GM12878 (cell line): ENCODE measurements at regions not wholly inside any gene's neighbourhood (a gene's known extent, or its start where the extent isn't known, plus 50 kb on each side); places are given as distances from the start of the nearest gene placed in this dataset.

Experiments
- ATAC-seq: fragments of 200-7000 bp; cut with Tn5 transposase; 3 replicates; pipeline ENCODE4 v1.9.1; 2020; ENCODE audit warnings: mild to moderate bottlenecking, moderate library complexity
- BruUV-seq: library from RNA; stranded (reverse); fragments of 400-500 nt; replicated peaks from 2 replicates; lab custom pipeline; 2021; lab: Mats Ljungman, UMichigan
- CTCF ChIA-PET: fragments of 300-600 bp; sonication (Branson Sonifier 250); formaldehyde crosslinking; extraction: SDS; loops from one replicate; lab custom pipeline; 2021; ENCODE audit warnings: inconsistent platforms; lab: Yijun Ruan, JAX
- POLR2A ChIA-PET: fragments of 350-600 bp; formaldehyde crosslinking; extraction: SDS; loops from one replicate; lab custom pipeline; 2021; ENCODE audit warnings: inconsistent platforms; lab: Charles Lee
- RAD21 ChIA-PET: fragments of 300-600 bp; sonication (Branson Sonifier 250); formaldehyde crosslinking; loops from one replicate; lab custom pipeline; 2023; ENCODE audit warnings: antibody characterized with exemption; ENCODE audit not compliant: unreplicated experiment; lab: Charles Lee
- SMC1A ChIA-PET: fragments of 300-600 bp; sonication (Branson Sonifier 250); formaldehyde crosslinking; loops from one replicate; lab custom pipeline; 2023; ENCODE audit not compliant: unreplicated experiment, uncharacterized antibody; lab: Charles Lee
- DNase-seq: peaks from one replicate; pipeline ENCODE4 v3.0.0-alpha.2; 2011; ENCODE audit warnings: low read depth, low spot score
- FAIRE-seq: peaks from 3 replicates; lab custom pipeline; 2011; peaks lifted over from hg19 to GRCh38; lab: Jason Lieb, UNC
- H2AFZ ChIP-seq: 2 replicates; pipeline ENCODE4 v1.6.0; 2011; ENCODE audit warnings: low read depth, low read length, control low read depth; ENCODE audit not compliant: control insufficient read depth
- H3K27ac ChIP-seq: 2 replicates; pipeline ENCODE4 v1.5.1; 2011; ENCODE audit warnings: control low read depth; ENCODE audit not compliant: control insufficient read depth, insufficient read depth
- H3K27me3 ChIP-seq, 2 experiments: replicated peaks in 1 of 2; 2 replicates each; pipeline versions ENCODE4 v1.6.0 to v1.6.1; 2011; ENCODE audit warnings: low read length in 1 of 2; ENCODE audit not compliant: control insufficient read depth in 2 of 2, insufficient read depth in 2 of 2
- H3K36me3 ChIP-seq, 2 experiments: 2 replicates each; pipeline ENCODE4 v1.5.1; 2011; ENCODE audit warnings: low read length in 1 of 2; ENCODE audit not compliant: control insufficient read depth in 2 of 2, insufficient read depth in 2 of 2
- H3K4me1 ChIP-seq: 2 replicates; pipeline ENCODE4 v1.6.1; 2011; ENCODE audit warnings: mild to moderate bottlenecking, low read length, moderate library complexity, mixed read lengths; ENCODE audit not compliant: control insufficient read depth, insufficient read depth
- H3K4me2 ChIP-seq: 2 replicates; pipeline ENCODE4 v1.6.0; 2011; ENCODE audit warnings: control low read depth; ENCODE audit not compliant: control insufficient read depth, insufficient read depth
- H3K4me3 ChIP-seq: fragments of 200-600 bp; sonication (generic); 2 replicates; pipeline ENCODE4 v1.5.1; 2016
- H3K79me2 ChIP-seq: 2 replicates; pipeline ENCODE4 v1.6.0; 2011; ENCODE audit warnings: low read length; ENCODE audit not compliant: control insufficient read depth, insufficient read depth
- H3K9ac ChIP-seq: 2 replicates; pipeline ENCODE4 v1.8.0; 2011; ENCODE audit warnings: low read length, control low read depth, mixed read lengths; ENCODE audit not compliant: control insufficient read depth, insufficient read depth
- H3K9me3 ChIP-seq: replicated peaks from 3 replicates; pipeline ENCODE4 v1.5.1; 2011; ENCODE audit warnings: mild to moderate bottlenecking, low read length; ENCODE audit not compliant: control insufficient read depth, insufficient read depth
- H4K20me1 ChIP-seq: 2 replicates; pipeline ENCODE4 v1.6.0; 2011; ENCODE audit not compliant: control insufficient read depth, insufficient read depth
- BHLHE40 ChIP-seq, 2 experiments: fragments of 450-650 bp in 1 of 2; IDR thresholded peaks; 2 replicates each; pipeline ENCODE4 v1.6.1; 2011 to 2017; ENCODE audit warnings: low read depth in 2 of 2, borderline replicate concordance in 1 of 2, improper control_type of control experiment in 1 of 2, low read length in 1 of 2, mild to moderate bottlenecking in 1 of 2
- CBX3 ChIP-seq: fragments of 200-600 bp; sonication (generic); IDR thresholded peaks from 2 replicates; pipeline ENCODE4 v1.6.1; 2016; ENCODE audit warnings: low read depth, borderline replicate concordance
- ETV6 ChIP-seq, 2 experiments: fragments of 450-650 bp in 1 of 2; IDR thresholded peaks in 1 of 2; conservative IDR thresholded peaks in 1 of 2; 2 replicates each; pipeline ENCODE4 v1.6.1; 2014; ENCODE audit warnings: antibody characterized with exemption in 1 of 2, borderline replicate concordance in 1 of 2, low read depth in 1 of 2, mild to moderate bottlenecking in 1 of 2, moderate library complexity in 1 of 2
- FOXK2 ChIP-seq: fragments of 450-650 bp; IDR thresholded peaks from 2 replicates; pipeline ENCODE4 v1.6.1; 2017; ENCODE audit warnings: mild to moderate bottlenecking, moderate library complexity
- FOXM1 ChIP-seq: IDR thresholded peaks from 2 replicates; pipeline ENCODE4 v1.6.1; 2012; ENCODE audit warnings: low read depth, mild to moderate bottlenecking, inconsistent platforms, low read length, moderate library complexity
- JUND ChIP-seq: IDR thresholded peaks from 2 replicates; pipeline ENCODE4 v1.6.1; 2012; ENCODE audit warnings: low read depth, mild to moderate bottlenecking, low read length, improper control_type of control experiment, moderate library complexity
- SP1 ChIP-seq: IDR thresholded peaks from one replicate; pipeline ENCODE4 v1.6.1; 2011; ENCODE audit warnings: low read depth, low read length
- ZBTB4 ChIP-seq: fragments of 450-650 bp; formaldehyde crosslinking; IDR thresholded peaks from 2 replicates; pipeline ENCODE4 v1.4.0; 2022; ENCODE audit warnings: mild to moderate bottlenecking, moderate library complexity
- ZBTB40 ChIP-seq: fragments of 450-650 bp; IDR thresholded peaks from 2 replicates; pipeline ENCODE4 v1.6.1; 2016; ENCODE audit warnings: mild to moderate bottlenecking, moderate library complexity, borderline replicate concordance
- ZNF622 ChIP-seq: fragments of 450-650 bp; IDR thresholded peaks from 2 replicates; pipeline ENCODE4 v1.6.1; 2017; ENCODE audit warnings: mild to moderate bottlenecking, inconsistent platforms
- WGBS: methylation state at CpG from one replicate; pipeline ENCODE4 v1.1.6; 2016; ENCODE audit warnings: low lambda C conversion rate; ENCODE audit not compliant: insufficient replicate concordance, insufficient coverage; ENCODE audit errors: missing lambda C conversion rate; 5-methylcytosine and 5-hydroxymethylcytosine counted together
- in situ Hi-C: fragments of 300-500 bp; cut with MboI; formaldehyde crosslinking; loops from 9 replicates; pipeline ENCODE4 v1.14.3; 2018; ENCODE audit warnings: mixed read lengths
- intact Hi-C: fragments of 100-400 bp; cut with micrococcal nuclease; formaldehyde crosslinking; loops from one replicate; pipeline ENCODE4 v1.14.2; 2022; ENCODE audit not compliant: unreplicated experiment
- TF ChIP-seq, protein P1 (sequence below): fragments of 450-650 bp; IDR thresholded peaks from 2 replicates; pipeline ENCODE4 v1.6.1; 2016; ENCODE audit warnings: mild to moderate bottlenecking
- TF ChIP-seq, protein P2 (sequence below): fragments of 450-650 bp; IDR thresholded peaks from 2 replicates; pipeline ENCODE4 v1.6.1; 2017; ENCODE audit warnings: borderline replicate concordance

- FAIRE-seq, result no peak
- H3K27me3 ChIP-seq, result no peaks in the 10 kb centered on the region
Measured at GRCh38 chr4:66490729-66491128, 820.4 kb upstream of the EPHA5 start.

More at GRCh38 chr4:66490729-66491128, 820.4 kb upstream of the EPHA5 start:
- Histone ChIP-seq H3K4me1 (no peaks in the 10 kb centered on the region), H3K36me3 (no peaks in the 10 kb centered on the region), H2AFZ (no peak overlapping the region), H3K4me2 (no peak overlapping the region), H3K79me2 (no peaks in the 10 kb centered on the region)
- ChIA-PET SMC1A (no interaction called here), CTCF (interaction anchor here (0.6 kb wide), 1 partner anchor 18 kb away, joined by 3 read pairs; no protein-coding TSS in a partner anchor), RAD21 (no interaction called here)
- in situ Hi-C loops, result no loop called here
- no peak for TF ChIP-seq ETV6 (conservative IDR thresholded peaks at IDR 0.05 in 1 of 2, IDR thresholded peaks at IDR 0.05 in 1 of 2; ENCODE audit: borderline replicate concordance in 1 of 2, low read depth in 1 of 2)
- no peak for TF ChIP-seq ZBTB4 (CRISPR knock-in tag)
- TF ChIP-seq, protein P1, sequence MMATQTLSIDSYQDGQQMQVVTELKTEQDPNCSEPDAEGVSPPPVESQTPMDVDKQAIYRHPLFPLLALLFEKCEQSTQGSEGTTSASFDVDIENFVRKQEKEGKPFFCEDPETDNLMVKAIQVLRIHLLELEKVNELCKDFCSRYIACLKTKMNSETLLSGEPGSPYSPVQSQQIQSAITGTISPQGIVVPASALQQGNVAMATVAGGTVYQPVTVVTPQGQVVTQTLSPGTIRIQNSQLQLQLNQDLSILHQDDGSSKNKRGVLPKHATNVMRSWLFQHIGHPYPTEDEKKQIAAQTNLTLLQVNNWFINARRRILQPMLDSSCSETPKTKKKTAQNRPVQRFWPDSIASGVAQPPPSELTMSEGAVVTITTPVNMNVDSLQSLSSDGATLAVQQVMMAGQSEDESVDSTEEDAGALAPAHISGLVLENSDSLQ, result no peak
- no peak for TF ChIP-seq SP1
- no peak for TF ChIP-seq BHLHE40 (IDR thresholded peaks at IDR 0.05; ENCODE audit: borderline replicate concordance in 1 of 2, low read depth in 2 of 2, low read length in 1 of 2)
- TF ChIP-seq FOXK2, result no peak
- TF ChIP-seq, protein P2, sequence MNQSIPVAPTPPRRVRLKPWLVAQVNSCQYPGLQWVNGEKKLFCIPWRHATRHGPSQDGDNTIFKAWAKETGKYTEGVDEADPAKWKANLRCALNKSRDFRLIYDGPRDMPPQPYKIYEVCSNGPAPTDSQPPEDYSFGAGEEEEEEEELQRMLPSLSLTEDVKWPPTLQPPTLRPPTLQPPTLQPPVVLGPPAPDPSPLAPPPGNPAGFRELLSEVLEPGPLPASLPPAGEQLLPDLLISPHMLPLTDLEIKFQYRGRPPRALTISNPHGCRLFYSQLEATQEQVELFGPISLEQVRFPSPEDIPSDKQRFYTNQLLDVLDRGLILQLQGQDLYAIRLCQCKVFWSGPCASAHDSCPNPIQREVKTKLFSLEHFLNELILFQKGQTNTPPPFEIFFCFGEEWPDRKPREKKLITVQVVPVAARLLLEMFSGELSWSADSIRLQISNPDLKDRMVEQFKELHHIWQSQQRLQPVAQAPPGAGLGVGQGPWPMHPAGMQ, result no peak
- TF ChIP-seq JUND, result no peak
- no peak for TF ChIP-seq ZBTB40
- TF ChIP-seq FOXM1, result no peak
- TF ChIP-seq ZNF622, result no peak
- no peak for TF ChIP-seq CBX3
- TF ChIP-seq, all 136 proteins: peak for 0
- Histone ChIP-seq H3K9me3 (no peaks in the 10 kb centered on the region), H4K20me1 (no peaks in the 10 kb centered on the region), H3K9ac (no peak overlapping the region), H3K4me3 (no peak overlapping the region), H3K27ac (no peak overlapping the region)
- DNase-seq (no peak), ATAC-seq (no peak)
- POLR2A ChIA-PET, result no interaction called here
- 0% methylated on average over 2 of the region's 2 CpGs for WGBS
- BruUV-seq, result no TSS peak
- intact Hi-C loops, result no loop called here
